HL-60 (cell line): ENCODE measurements at regions not wholly inside any gene's neighbourhood (a gene's known extent, or its start where the extent isn't known, plus 50 kb on each side); places are given as distances from the start of the nearest gene placed in this dataset.
A peak's percentile ranks its signal among the peaks of the same experiment; 100 is the strongest.
"Not testable (repeated sequence)": the region's sequence is repeated elsewhere in the genome, so short reads cannot be mapped to it uniquely, and the experiment has no call there.

Experiments used
- DNase-seq, 2 experiments: peaks; one replicate each; pipeline ENCODE4 v3.0.0-alpha.2; 2010 to 2020; ENCODE audit warnings: low read depth in 1 of 2, low spot score in 1 of 2
- H3K27ac ChIP-seq: fragments of 250-450 bp; sonication (Bioruptor Pico); replicated peaks from 2 replicates; pipeline ENCODE4 v1.5.1; 2020; ENCODE audit warnings: mild to moderate bottlenecking, moderate library complexity
- H3K27me3 ChIP-seq: fragments of 250-450 bp; sonication (Bioruptor Pico); 2 replicates; pipeline ENCODE4 v1.5.1; 2021; ENCODE audit warnings: mild to moderate bottlenecking, moderate library complexity; ENCODE audit not compliant: insufficient read depth, poor library complexity, severe bottlenecking
- H3K4me3 ChIP-seq: replicated peaks from 2 replicates; pipeline ENCODE4 v1.5.1; 2011; ENCODE audit warnings: mild to moderate bottlenecking, control low read depth, low read length; ENCODE audit not compliant: insufficient read depth
- CTCF ChIP-seq: IDR thresholded peaks from one replicate; pipeline ENCODE4 v1.5.1; 2011; ENCODE audit warnings: low read length, control low read depth, inconsistent platforms; ENCODE audit not compliant: insufficient read depth
- GABPA ChIP-seq: IDR thresholded peaks from 2 replicates; pipeline ENCODE4 v1.6.1; 2012; ENCODE audit warnings: low read depth
- POLR2AphosphoS5 ChIP-seq: IDR thresholded peaks from 2 replicates; pipeline ENCODE4 v1.6.1; 2012; ENCODE audit warnings: low read depth
- REST ChIP-seq: IDR thresholded peaks from 2 replicates; pipeline ENCODE4 v1.6.1; 2012; ENCODE audit warnings: low read depth; ENCODE audit not compliant: insufficient replicate concordance
- SPI1 ChIP-seq: IDR thresholded peaks from 2 replicates; pipeline ENCODE4 v1.6.1; 2012; ENCODE audit warnings: low read depth, mild to moderate bottlenecking, borderline replicate concordance

GRCh38 chr6:28825732-28826293 is 98.0 kb downstream of the TRIM27 start:
- H3K4me3 ChIP-seq = no peak overlapping the region
- TF ChIP-seq CTCF = no peak
- TF ChIP-seq SPI1 = no peak
- no peak for TF ChIP-seq POLR2AphosphoS5
- TF ChIP-seq GABPA = no peak
- TF ChIP-seq REST = no peak
- DNase-seq = no peak
- peaks cover 16% of the 10 kb centered on the region for H3K27me3 ChIP-seq
- H3K27ac ChIP-seq = no peak overlapping the region

GRCh38 chr6:28831683-28832082 is 92.1 kb downstream of the TRIM27 start:
- DNase-seq, H3K4me3 ChIP-seq, H3K27me3 ChIP-seq, H3K27ac ChIP-seq: not testable (repeated sequence)

- H3K4me3 ChIP-seq, H3K27me3 ChIP-seq, H3K27ac ChIP-seq, DNase-seq: not testable (repeated sequence)
Observed at GRCh38 chr6:28836703-28837102, 87.1 kb downstream of the TRIM27 start.

GRCh38 chr6:28838289-28838633 is 85.5 kb downstream of the TRIM27 start:
- TF ChIP-seq POLR2AphosphoS5 (no peak), GABPA (no peak), REST (no peak), SPI1 (no peak), CTCF (no peak)
- Histone ChIP-seq H3K27me3 (peaks cover 2% of the 10 kb centered on the region), H3K27ac (no peak overlapping the region), H3K4me3 (peak overlapping the region; percentile 69)
- DNase-seq = peak; percentile 42 to 48

GRCh38 chr6:28838634-28839442 is 84.9 kb downstream of the TRIM27 start:
- DNase-seq = peak; percentile 67 to 87
- H3K27ac ChIP-seq = peak overlapping the region; percentile 29
- H3K4me3 ChIP-seq = peak overlapping the region; percentile 69
- TF ChIP-seq REST (no peak), CTCF (peak; percentile 50)
- peaks cover 1% of the 10 kb centered on the region for H3K27me3 ChIP-seq
